ENCODE measurements at regions not wholly inside any gene's neighbourhood (a gene's known extent, or its start where the extent isn't known, plus 50 kb on each side); places are given as distances from the start of the nearest gene placed in this dataset.

- no peak for TF ChIP-seq CTCF (conservative IDR thresholded peaks at IDR 0.05)
- TF ChIP-seq EZH2 (IDR thresholded peaks at IDR 0.05; ENCODE audit: low read depth) = no peak
These were observed 218.3 kb upstream of the STXBP5 start for GRCh38 chr6:146985966-146986365.
